Left renal pelvis (tissue), 4 donors: ENCODE measurements at regions not wholly inside any gene's neighbourhood (a gene's known extent, or its start where the extent isn't known, plus 50 kb on each side); places are given as distances from the start of the nearest gene placed in this dataset.

Experiments
- DNase-seq, 4 donors: peaks; one replicate each; pipeline ENCODE4 v3.0.0-alpha.2; 2013; ENCODE audit warnings: low read depth in 4 of 4, low spot score in 3 of 4

DNA sequence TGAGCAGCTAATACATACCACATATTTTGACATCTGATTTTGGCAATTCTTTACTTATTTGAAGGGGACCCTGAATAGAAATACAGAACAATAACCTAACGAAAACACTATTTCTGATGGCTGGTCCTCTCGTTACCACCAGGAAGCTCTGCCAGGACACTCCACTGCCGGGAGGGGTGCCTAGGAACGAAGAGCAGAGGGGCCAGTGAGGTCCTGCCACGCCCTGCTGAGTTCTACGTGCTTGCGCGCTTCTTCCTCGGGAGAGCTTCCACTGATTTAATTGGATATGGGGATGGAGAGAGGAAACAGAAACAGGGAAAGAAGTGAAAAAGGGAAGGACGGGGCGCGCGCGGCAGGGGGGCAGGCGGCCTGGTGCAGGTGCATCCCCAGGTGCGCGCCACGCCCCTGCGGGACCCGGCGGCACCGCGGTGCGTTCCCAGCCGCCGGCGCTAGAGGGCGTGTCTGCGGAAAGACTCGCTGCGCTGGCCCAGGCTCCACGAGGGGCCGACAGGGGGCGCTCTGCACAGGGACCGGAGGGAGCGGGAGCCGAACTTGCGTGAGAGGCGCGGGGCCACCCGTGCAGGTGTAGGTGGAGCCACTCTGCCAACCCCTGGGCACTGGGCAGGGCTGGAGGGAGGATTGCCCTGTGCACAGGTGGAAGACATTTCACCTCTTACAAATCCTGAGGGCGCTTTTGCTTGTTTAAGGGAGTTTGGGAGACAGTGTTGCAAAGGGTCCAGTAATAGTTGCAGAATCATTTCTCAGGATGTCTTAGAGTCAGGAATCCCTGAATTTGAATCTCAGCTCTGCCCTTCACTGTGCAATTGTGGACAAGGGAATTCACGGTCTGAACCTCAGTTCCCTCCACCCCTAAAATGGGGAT, 986.3 kb upstream of the TMEM132C start:
- peak in 1 of 4 donors; percentile 8 for DNase-seq

DNA sequence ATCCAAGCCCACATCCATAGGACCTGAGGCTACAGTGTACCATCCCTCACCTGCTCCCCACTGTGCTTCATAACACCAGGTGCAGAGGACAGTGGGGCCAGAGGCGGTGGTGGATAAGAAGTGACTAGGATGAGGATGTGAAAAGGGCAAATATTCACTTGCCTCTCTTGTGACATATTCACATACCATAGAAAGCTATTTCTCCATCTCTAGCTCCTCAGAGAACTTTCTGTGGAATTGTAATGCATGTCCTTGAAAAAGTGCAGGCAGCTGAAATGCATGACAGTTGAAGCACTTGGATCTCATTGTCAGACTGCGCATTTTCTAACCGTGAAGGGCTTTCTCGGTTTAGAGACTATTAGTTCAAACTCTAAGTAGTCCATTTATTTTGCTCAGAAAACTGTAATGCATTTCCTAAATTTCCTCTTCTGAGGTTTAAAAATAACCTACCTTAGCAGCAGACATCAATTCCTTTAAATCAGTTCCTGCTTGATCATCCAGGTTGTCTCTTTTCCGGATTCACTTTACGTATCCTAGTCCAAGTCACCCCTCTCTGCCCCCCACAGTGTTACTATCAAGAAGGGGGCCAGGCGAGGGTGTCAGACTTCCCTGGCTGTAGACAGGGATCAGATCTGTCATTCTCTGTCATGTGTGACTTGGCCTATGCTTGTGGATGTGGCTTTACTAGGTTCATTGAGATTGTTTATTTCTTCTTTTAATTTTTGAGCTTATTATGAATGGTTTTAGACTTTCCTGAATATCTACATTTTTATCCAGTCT, 984.0 kb upstream of the TMEM132C start:
- DNase-seq, result no peak

DNA sequence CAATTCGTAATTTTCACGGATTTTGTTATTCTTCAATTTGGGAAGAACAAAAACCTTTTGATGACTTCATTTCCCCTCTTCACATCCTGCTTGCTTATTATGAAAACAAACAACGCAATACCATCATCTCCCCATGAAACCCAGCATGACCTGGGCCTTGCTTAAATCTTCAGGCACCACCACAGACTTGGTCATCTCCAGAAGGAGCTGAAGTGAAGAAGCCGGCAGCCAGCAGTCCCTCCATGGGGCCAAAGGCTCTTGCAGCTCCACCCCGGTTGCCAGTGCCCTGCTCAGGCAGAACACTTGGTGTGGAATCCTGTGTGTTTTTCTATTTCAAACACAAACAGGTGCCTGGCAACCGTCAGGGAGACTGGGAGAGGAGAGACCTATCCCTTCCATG, 982.9 kb upstream of the TMEM132C start:
- DNase-seq, result no peak

DNA sequence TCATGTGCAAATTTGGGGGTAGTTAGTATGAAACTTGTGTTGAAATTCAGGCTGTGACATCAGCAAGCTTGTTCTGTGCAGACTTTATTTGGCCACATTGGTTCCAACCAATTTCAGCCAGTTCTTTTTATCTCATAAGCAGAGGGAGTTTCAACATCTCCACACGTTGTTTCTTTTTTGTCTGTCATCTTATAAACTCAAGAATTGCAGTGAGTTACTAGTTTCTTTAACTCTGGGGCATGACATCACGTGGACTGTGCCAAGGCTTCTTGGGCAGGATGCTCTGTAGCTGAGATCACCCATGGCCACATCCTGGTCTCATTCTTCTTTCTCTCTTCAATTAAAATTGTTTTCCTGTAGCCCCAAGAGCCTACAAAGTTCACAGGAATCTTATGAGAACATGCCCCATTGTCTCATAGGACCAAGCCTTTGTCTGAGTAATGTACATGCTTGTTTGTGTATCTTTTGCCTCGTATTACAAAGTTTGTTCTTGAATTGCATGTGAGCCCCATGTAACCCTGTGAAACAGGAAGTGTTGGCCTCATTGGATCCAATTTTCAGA, 982.0 kb upstream of the TMEM132C start:
- no peak for DNase-seq

DNA sequence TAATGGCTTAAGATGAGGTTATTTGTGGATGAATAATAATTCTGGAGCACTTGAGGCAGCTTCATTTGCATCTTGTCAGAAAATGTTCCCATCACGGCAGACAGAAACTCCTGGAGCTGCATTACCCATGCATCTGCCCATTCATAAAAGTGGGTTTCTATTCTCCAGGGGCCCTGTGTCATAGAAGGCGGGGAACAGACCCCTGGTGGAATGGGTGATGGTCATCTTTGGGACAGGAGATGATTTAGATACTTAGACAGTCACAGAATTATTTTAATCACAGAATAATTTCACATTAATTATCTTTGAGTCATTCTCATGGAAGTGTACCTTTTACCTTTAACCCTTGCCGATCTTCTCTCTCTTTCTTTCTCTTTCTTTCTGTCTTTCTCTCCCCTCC, 980.7 kb upstream of the TMEM132C start:
- no peak for DNase-seq

DNA sequence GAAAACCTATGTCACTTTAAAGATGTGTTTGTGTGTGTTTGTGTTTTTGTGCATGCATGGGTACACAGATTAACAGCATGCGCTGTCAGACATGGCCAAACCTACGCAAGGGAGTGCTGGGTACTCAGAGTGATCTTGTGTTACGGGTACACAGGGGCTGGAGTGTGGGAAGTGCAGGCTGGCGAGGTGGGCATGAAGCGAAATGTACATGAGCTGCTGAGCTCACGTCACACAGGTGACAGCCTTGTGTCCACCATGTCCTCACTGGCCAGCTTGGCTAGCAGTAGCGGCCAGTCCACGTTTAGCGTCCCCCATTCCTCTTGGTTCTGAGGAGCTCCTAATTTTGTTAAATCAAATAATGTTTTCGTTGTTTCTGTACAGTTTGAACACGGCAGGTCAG, 979.7 kb upstream of the TMEM132C start:
- no peak for DNase-seq

- no peak for DNase-seq
Measured at GRCh38 chr12:127290251-127290650, 976.7 kb upstream of the TMEM132C start.

DNA sequence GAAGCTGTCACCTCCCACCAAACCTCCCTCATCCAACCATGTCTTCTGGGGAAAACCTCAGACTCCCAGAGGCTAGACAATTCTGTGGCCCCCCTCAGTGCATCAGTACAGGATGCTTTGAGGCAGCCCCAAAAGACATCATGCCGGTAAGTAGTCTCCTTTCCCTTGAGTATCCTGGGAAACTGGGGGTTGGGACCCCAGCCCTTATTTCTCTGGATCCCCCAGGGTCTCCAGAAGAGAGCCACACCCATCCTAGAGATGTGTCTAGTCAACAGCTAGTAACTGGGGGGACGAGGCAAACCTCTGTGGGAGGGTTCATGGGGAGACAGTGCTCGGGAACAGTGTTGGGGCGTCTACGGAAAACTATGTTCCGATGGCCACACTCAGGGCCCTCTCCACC, 974.2 kb upstream of the TMEM132C start:
- DNase-seq, result no peak

DNA sequence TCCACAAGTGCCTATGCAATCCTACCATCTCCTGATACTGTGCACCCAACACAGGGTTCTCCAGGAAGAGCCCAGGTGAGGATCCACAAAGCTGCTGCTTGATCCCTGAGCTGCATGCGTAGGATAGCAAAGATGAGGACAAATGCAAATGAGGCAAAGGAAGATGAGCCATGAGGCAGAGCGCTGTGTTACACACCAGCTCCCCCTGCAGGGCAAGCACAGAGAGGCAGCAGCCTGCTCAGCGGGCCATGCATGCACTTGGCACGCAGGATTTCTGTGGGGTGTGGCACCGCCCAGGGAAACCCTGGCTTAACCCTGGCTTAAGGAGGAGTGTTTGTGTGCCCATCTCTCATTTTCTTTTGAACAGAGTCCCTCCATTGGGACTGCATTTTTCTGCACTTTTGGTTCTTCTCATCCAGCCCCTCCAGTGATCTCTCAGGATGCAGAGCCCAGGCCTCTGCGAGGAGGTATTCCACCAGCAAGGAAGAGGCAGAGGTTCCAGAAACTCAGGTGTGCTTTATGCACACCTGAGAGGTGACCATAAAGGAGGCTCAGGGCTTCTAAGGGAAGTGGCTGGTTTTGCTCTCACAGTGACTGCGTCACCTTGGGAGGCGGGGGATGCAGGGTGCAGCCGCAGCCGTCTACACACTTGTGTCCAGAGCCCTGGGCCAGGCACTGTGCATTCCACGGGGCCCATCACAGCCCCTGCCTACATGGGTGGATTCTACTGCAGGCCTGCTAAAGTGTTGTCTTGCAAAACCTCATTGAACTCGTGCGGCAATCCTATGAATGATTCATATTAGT, 973.3 kb upstream of the TMEM132C start:
- DNase-seq, result no peak

DNA sequence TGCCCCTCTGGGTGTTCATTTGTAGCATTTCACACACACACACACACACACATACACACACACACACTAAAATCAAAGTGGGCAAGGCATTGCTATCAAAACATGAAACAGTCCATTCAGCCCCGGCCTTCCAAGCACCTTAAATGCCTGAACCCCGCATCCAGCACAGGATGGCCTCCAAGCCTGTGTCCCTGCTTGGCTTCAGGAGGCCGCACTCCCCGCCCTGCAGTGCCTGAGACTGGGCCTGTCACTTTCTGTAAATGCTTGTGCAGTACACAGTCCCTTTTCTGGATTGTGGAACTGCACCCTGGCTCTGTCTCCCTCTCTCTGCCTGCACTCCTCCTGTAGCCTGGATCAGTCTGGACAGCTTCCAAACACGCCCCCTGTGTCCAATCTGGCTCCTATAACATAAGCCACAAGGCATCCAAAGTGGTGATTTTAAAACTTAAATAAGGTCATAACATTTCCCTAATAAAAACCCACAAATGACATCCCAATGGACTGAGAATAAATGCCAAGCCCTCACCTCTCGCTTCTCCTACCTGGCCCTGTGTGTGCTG, 972.2 kb upstream of the TMEM132C start:
- no peak for DNase-seq

DNA sequence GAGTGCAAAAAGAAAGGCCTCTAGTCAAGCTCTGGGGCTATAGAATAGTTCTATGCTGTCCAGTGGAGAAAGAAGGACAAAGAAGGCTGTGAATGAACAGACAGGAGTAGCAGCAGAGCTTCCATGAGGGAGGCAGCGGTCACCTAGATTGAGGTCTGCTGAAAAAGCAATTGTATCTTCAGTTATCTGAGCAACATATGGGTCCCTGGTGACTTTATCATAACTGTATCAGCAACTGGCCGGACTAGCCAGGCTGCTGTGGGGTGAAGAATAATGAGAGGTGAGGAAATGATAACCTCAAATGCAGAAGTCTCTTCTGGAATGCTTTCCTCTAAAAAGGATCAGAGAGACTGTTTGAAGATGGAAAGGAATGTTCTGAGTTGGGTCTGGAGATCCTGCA, 971.3 kb upstream of the TMEM132C start:
- DNase-seq, result no peak

DNA sequence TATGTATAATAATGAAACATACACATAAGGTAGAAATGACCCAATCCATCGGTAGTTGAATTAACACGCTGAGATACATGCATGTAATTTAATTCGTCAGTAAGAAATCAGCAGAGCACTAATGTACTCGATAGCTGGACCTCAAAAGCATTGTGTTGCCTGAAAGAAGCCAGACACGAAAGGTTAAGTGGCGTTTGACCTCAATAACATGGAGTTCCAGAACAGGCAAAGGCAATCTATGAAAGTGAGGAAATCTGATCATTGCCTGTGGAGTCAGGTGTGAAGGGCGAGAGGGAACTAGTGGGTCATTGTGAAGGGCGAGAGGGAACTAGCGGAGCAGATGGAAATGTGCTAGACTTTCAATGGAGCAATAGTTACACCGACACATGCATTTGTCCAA, 970.4 kb upstream of the TMEM132C start:
- no peak for DNase-seq

GRCh38 chr12:127297327-127297726, 969.6 kb upstream of the TMEM132C start:
- DNase-seq, result no peak

GRCh38 chr12:127300075-127300474, 966.9 kb upstream of the TMEM132C start:
- no peak for DNase-seq

DNA sequence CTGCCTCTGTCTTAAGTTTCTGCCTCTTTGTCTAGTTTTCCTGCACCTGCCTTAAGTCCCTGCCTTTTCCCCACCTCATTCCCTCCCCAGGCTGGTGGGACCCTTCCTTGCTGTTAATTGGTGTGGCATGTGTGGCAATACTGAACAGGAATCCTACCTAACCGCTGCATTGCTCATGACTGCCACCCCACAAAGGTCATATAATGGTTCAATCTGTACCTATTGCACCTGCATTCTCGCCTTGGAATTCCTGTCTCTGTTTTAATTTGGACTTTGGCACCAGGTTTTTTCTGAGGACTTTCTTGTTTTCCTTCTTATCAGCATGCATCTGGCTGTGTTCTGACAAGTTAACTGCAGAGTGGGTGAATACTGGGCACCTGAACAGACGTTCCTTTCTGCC, 966.2 kb upstream of the TMEM132C start:
- no peak for DNase-seq

- DNase-seq, result no peak
Measured at GRCh38 chr12:127301876-127302275, 965.1 kb upstream of the TMEM132C start.

DNA sequence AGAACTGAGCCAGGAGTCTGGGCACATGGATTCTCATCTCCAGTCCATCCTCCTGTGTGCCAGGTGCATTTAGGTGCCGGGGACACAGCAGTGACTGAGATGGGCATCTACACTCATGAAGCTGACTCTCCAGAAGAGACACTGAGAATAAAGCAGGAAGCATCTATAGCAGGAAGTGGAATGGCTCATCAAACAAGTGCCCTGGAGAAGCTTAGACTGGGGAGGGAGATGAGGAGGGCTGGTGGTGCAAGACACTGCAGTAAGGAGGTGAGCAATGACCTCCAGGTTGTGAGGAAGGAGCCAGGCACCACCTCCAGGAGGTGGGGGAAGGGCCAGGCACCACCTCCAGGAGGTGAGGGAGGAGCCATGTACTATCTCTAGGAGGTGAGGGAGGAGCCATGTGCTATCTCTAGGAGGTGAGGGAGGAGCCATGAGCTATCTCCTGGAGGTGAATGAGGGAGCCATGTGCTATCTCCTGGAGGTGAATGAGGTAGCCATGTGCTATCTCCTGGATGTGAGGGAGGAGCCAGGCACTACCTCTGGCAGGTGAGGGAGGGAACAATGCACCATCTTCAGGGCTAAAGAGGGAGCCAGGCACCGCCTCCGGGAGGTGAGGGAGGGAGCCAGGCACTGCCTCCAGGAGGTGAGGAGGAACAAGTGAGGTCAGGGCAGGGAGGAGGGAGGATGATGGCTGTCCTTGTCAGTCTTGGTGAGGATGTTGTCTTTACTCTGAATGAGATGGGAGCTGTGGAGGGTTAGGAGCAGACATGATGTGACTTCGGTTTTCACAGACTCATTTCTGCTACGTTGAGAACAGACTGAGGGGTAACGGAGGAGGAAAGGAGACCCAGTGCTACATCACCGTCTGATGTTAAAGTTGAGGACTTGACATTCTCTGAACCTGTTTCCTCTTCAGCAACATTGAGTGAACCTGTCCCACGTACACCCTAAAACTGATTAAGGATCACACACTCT, 961.9 kb upstream of the TMEM132C start:
- DNase-seq, result no peak

GRCh38 chr12:127306604-127307215, 960.3 kb upstream of the TMEM132C start:
- DNase-seq, result no peak

- DNase-seq, result no peak
Measured at GRCh38 chr12:127307528-127307927, 959.4 kb upstream of the TMEM132C start.
